ENCODE measurements at regions not wholly inside any gene's neighbourhood (a gene's known extent, or its start where the extent isn't known, plus 50 kb on each side); places are given as distances from the start of the nearest gene placed in this dataset.

GRCh38 chrX:39965051-39965573 lies 132.6 kb downstream of the BCOR start:
- ChIA-PET POLR2A (no interaction called here), CTCF (interaction anchor here (1.2 kb wide), 1 partner anchor 301 kb away, joined by 3 read pairs; no protein-coding TSS in a partner anchor)
- Histone ChIP-seq H3K36me3 (ENCODE audit: control insufficient read depth, insufficient read depth, low read length) (no peaks in the 10 kb centered on the region), H3K4me3 (ENCODE audit: low read depth, low read length) (no peak overlapping the region), H3K27me3 (ENCODE audit: control insufficient read depth, insufficient read depth, low read length) (no peaks in the 10 kb centered on the region)
- no peak for TF ChIP-seq CTCF (IDR thresholded peaks at IDR 0.05; ENCODE audit: insufficient read depth, low read depth, low read length)
- DNase-seq (ENCODE audit: low read depth): no peak

- CTCF ChIA-PET: interaction anchor here (1.2 kb wide), 1 partner anchor 299 kb away, joined by 3 read pairs; no protein-coding TSS in a partner anchor
- no peak overlapping the region for H3K4me3 ChIP-seq (ENCODE audit: low read depth, low read length)
- DNase-seq (ENCODE audit: low read depth): no peak
- H3K27me3 ChIP-seq (ENCODE audit: control insufficient read depth, insufficient read depth, low read length): no peaks in the 10 kb centered on the region
- no peak for TF ChIP-seq CTCF (IDR thresholded peaks at IDR 0.05; ENCODE audit: insufficient read depth, low read depth, low read length)
- no peaks in the 10 kb centered on the region for H3K36me3 ChIP-seq (ENCODE audit: control insufficient read depth, insufficient read depth, low read length)
- POLR2A ChIA-PET: no interaction called here
These were observed 131.6 kb downstream of the BCOR start for GRCh38 chrX:39966176-39966575.

- ChIA-PET POLR2A (no interaction called here), CTCF (no interaction called here)
- no peaks in the 10 kb centered on the region for H3K27me3 ChIP-seq (ENCODE audit: control insufficient read depth, insufficient read depth, low read length)
- DNase-seq (ENCODE audit: low read depth): no peak
- no peak overlapping the region for H3K4me3 ChIP-seq (ENCODE audit: low read depth, low read length)
- no peaks in the 10 kb centered on the region for H3K36me3 ChIP-seq (ENCODE audit: control insufficient read depth, insufficient read depth, low read length)
- no peak for TF ChIP-seq CTCF (IDR thresholded peaks at IDR 0.05; ENCODE audit: insufficient read depth, low read depth, low read length)
These were observed 130.4 kb downstream of the BCOR start for GRCh38 chrX:39967348-39967747.

GRCh38 chrX:39969099-39969818 lies 128.5 kb downstream of the BCOR start:
- TF ChIP-seq CTCF (IDR thresholded peaks at IDR 0.05; ENCODE audit: insufficient read depth, low read depth, low read length): no peak
- H3K4me3 ChIP-seq (ENCODE audit: low read depth, low read length): no peak overlapping the region
- H3K36me3 ChIP-seq (ENCODE audit: control insufficient read depth, insufficient read depth, low read length): no peaks in the 10 kb centered on the region
- H3K27me3 ChIP-seq (ENCODE audit: control insufficient read depth, insufficient read depth, low read length): no peaks in the 10 kb centered on the region
- ChIA-PET POLR2A (no interaction called here), CTCF (interaction anchor here (0.7 kb wide), 1 partner anchor 33 kb away, joined by 3 read pairs; no protein-coding TSS in a partner anchor)
- DNase-seq (ENCODE audit: low read depth): no peak

GRCh38 chrX:39969819-39970504 lies 127.8 kb downstream of the BCOR start:
- ChIA-PET CTCF (no interaction called here), POLR2A (no interaction called here)
- TF ChIP-seq CTCF (IDR thresholded peaks at IDR 0.05; ENCODE audit: insufficient read depth, low read depth, low read length): no peak
- no peak overlapping the region for H3K4me3 ChIP-seq (ENCODE audit: low read depth, low read length)
- H3K36me3 ChIP-seq (ENCODE audit: control insufficient read depth, insufficient read depth, low read length): no peaks in the 10 kb centered on the region
- no peaks in the 10 kb centered on the region for H3K27me3 ChIP-seq (ENCODE audit: control insufficient read depth, insufficient read depth, low read length)
- no peak for DNase-seq (ENCODE audit: low read depth)

Data from BJ (cell line).